ENCODE measurements at regions not wholly inside any gene's neighbourhood (a gene's known extent, or its start where the extent isn't known, plus 50 kb on each side); places are given as distances from the start of the nearest gene placed in this dataset.

GRCh38 chr7:157472311-157473050, 135.7 kb downstream of the DNAJB6 start:
- TF ChIP-seq CTCF (IDR thresholded peaks at IDR 0.05) (no peak), POLR2A (IDR thresholded peaks at IDR 0.05) (no peak)

All from testis (tissue), 2 donors.